Neural crest cell (in vitro differentiated cells): ENCODE measurements at regions not wholly inside any gene's neighbourhood (a gene's known extent, or its start where the extent isn't known, plus 50 kb on each side); places are given as distances from the start of the nearest gene placed in this dataset.

Experiments
- DNase-seq: peaks from one replicate; pipeline ENCODE4 v3.0.0; 2021; ENCODE audit warnings: low read depth, mixed read lengths, low spot score
- H3K27ac Mint-ChIP-seq: one replicate; pipeline ENCODE4 v1.8.0; 2021; ENCODE audit warnings: mild to moderate bottlenecking, mixed read lengths; ENCODE audit not compliant: unreplicated experiment
- H3K27me3 Mint-ChIP-seq: 2 replicates; pipeline ENCODE4 v1.8.0; 2021; ENCODE audit warnings: low read depth, mild to moderate bottlenecking, mixed read lengths
- H3K36me3 Mint-ChIP-seq: 2 replicates; pipeline ENCODE4 v1.8.0; 2021; ENCODE audit warnings: low read depth, mild to moderate bottlenecking, mixed read lengths
- H3K4me1 Mint-ChIP-seq: 2 replicates; pipeline ENCODE4 v1.8.0; 2021; ENCODE audit warnings: mixed read lengths
- H3K4me3 Mint-ChIP-seq: one replicate; pipeline ENCODE4 v1.8.0; 2021; ENCODE audit warnings: mild to moderate bottlenecking, mixed read lengths
- H3K9me3 Mint-ChIP-seq: 2 replicates; pipeline ENCODE4 v1.8.0; 2021; ENCODE audit warnings: mixed read lengths
- CTCF ChIP-seq: fragments of 200-600 bp; sonication (generic); conservative IDR thresholded peaks from 2 replicates; pipeline ENCODE4 v1.5.0; 2021; ENCODE audit warnings: antibody characterized with exemption, mild to moderate bottlenecking

DNA sequence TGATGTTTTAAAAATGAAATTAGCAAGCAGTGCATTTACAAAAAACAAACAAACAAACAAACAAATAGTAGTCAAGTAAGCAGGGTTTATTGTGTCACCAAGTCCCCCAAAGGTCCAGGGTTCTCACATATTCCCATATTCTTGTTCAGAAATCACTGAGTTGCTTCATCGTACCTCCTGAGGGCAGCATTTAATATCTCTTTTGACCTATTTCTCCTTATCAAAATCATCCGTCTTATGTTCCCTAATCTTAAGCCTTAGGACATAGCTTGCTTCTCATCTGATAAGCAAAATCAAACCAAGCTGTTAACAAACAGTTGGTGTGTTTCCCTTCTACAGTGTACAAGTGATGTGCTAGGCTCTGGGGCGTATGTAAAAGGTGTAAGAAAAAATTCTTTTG, 109.5 kb upstream of the MAN2A1 start:
- no peak for TF ChIP-seq CTCF
- H3K27ac Mint-ChIP-seq, result no peak overlapping the region
- DNase-seq, result no peak
- H3K4me3 Mint-ChIP-seq, result no peak overlapping the region
- peaks cover 2% of the 10 kb centered on the region for H3K9me3 Mint-ChIP-seq
- H3K4me1 Mint-ChIP-seq, result no peaks in the 10 kb centered on the region
- H3K36me3 Mint-ChIP-seq, result peaks cover 3% of the 10 kb centered on the region
- no peaks in the 10 kb centered on the region for H3K27me3 Mint-ChIP-seq

- DNase-seq, result no peak
- Mint-ChIP-seq H3K27ac (no peak overlapping the region), H3K4me1 (no peaks in the 10 kb centered on the region), H3K9me3 (peaks cover 2% of the 10 kb centered on the region), H3K27me3 (no peaks in the 10 kb centered on the region), H3K36me3 (peaks cover 3% of the 10 kb centered on the region), H3K4me3 (no peak overlapping the region)
- no peak for TF ChIP-seq CTCF
Observed at GRCh38 chr5:109575506-109575905, 114.2 kb upstream of the MAN2A1 start.

DNA sequence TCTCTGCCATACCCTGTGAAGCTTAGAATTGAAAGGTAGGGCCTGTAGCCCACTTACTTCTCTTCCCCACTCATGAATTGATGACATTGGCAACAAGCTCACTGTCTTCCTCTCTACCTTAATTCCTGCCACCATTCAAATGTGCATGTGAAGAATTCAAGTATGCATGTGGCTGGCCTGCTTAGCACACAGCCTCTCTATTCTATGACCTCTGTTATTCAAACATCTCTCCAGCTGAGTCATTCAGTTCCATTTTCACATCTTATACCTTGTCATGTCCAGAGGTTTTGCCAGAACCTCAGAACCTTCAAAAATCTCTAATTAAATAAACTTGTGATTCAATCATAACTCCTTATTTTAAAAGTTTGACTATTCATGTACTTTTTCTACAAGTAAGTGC, 114.7 kb upstream of the MAN2A1 start:
- peaks cover 3% of the 10 kb centered on the region for H3K36me3 Mint-ChIP-seq
- DNase-seq, result no peak
- TF ChIP-seq CTCF, result no peak
- no peak overlapping the region for H3K4me3 Mint-ChIP-seq
- peaks cover 2% of the 10 kb centered on the region for H3K9me3 Mint-ChIP-seq
- no peaks in the 10 kb centered on the region for H3K4me1 Mint-ChIP-seq
- no peak overlapping the region for H3K27ac Mint-ChIP-seq
- H3K27me3 Mint-ChIP-seq, result no peaks in the 10 kb centered on the region

- Mint-ChIP-seq H3K9me3 (peaks cover 2% of the 10 kb centered on the region), H3K4me3 (no peak overlapping the region), H3K27ac (no peak overlapping the region), H3K4me1 (no peaks in the 10 kb centered on the region), H3K36me3 (peaks cover 3% of the 10 kb centered on the region), H3K27me3 (no peaks in the 10 kb centered on the region)
- no peak for DNase-seq
- no peak for TF ChIP-seq CTCF
Observed at GRCh38 chr5:109573766-109574165, 116.0 kb upstream of the MAN2A1 start.

DNA sequence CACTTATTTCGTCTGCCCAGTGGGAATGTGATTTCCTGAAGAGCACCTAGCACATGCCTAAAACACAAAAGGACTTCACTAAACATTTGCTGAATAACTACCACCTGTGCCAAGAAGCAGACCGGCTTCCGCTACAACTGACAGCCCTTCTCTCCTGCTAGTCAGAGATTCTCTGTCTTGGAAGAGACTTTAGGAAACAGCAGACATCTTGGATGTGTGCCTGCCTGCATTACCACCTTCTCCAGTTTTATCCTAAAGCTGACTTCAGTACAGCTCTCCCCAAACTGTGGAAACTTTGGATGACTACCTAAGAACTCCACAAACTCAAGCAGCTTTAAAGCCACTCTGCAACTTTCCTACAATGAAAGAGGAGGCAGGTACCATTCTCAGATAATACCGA, 116.5 kb upstream of the MAN2A1 start:
- TF ChIP-seq CTCF, result no peak
- Mint-ChIP-seq H3K4me3 (no peak overlapping the region), H3K4me1 (no peaks in the 10 kb centered on the region), H3K9me3 (peaks cover 2% of the 10 kb centered on the region), H3K27me3 (no peaks in the 10 kb centered on the region), H3K27ac (no peak overlapping the region), H3K36me3 (peaks cover 3% of the 10 kb centered on the region)
- DNase-seq, result no peak

DNA sequence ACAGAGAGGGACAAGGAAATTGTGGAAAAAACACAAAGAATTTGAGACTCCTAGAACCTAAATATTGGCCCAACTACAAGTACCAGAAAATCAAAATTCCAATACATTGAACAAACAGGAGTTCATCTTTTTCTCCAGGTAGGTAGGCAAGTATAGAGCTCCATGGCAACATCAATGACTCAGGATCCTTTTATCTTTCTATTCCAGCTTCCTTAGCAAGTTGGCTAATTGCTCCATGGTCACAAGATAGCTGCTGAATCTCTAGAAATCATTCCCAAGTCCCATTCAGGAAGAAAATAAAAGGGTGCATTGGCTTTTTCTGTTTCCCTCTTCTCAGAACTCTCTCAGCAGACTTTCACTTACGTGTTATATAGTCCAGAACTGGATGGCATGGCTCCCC, 117.9 kb upstream of the MAN2A1 start:
- H3K4me1 Mint-ChIP-seq, result no peaks in the 10 kb centered on the region
- H3K4me3 Mint-ChIP-seq, result no peak overlapping the region
- no peaks in the 10 kb centered on the region for H3K27me3 Mint-ChIP-seq
- H3K9me3 Mint-ChIP-seq, result peaks cover 2% of the 10 kb centered on the region
- H3K27ac Mint-ChIP-seq, result no peak overlapping the region
- no peak for DNase-seq
- TF ChIP-seq CTCF, result no peak
- H3K36me3 Mint-ChIP-seq, result no peaks in the 10 kb centered on the region
